GM06990 (cell line): ENCODE measurements at regions not wholly inside any gene's neighbourhood (a gene's known extent, or its start where the extent isn't known, plus 50 kb on each side); places are given as distances from the start of the nearest gene placed in this dataset.

Source experiments
- DNase-seq: peaks from one replicate; pipeline ENCODE4 v3.0.0-alpha.2; 2011; ENCODE audit not compliant: insufficient read length; ENCODE audit errors: extremely low read depth
- H3K27me3 ChIP-seq: replicated peaks from 2 replicates; pipeline ENCODE4 v1.6.0; 2011; ENCODE audit warnings: low read length; ENCODE audit not compliant: control insufficient read depth, insufficient read depth
- H3K36me3 ChIP-seq: 2 replicates; pipeline ENCODE4 v1.5.1; 2011; ENCODE audit warnings: low read length; ENCODE audit not compliant: control insufficient read depth, insufficient read depth
- H3K4me3 ChIP-seq: replicated peaks from 2 replicates; pipeline ENCODE4 v1.5.1; 2011; ENCODE audit warnings: low read depth, mild to moderate bottlenecking, control low read depth, low read length
- TF ChIP-seq, protein P1 (sequence below): IDR thresholded peaks from 2 replicates; pipeline ENCODE4 v1.5.1; 2011; ENCODE audit warnings: low read length, control low read depth, mild to moderate bottlenecking, inconsistent platforms; ENCODE audit not compliant: insufficient read depth, poor library complexity, severe bottlenecking

- H3K4me3 ChIP-seq, result no peak overlapping the region
Observed at GRCh38 chr10:84845628-84846261, 517.4 kb downstream of the CCSER2 start.

DNA sequence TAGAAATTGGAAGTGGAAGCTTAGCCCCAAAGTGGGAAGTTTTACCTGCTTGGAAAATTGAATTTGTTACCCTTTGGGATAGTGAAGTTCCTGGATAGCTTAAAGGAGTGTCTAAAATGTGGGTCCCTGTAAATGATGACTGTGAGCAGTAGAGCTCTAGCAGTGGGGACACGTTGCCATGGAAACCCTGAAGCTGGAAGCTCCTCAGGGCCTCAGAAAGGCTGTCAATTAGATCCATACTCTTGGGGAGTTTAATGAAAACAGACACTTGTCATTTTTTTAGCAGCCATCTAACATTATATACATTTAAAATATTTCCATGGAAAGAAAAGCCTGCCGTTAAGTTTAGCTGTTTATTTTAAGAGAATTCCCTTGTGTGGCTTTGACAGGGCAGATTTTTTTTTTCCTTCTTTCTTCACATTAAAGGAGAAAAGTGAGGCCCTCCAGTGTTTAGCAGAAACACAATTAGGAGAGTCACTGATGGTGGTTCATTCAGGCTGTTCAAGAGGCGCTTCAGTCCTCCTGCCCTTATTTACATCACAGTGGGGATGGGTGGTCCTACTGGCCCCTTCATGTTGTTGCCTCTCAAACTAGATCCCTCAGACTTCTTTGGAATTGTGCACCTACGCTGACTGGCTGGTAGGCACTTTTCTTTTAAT, 518.4 kb downstream of the CCSER2 start:
- no peaks in the 10 kb centered on the region; the same call in 1 of the 2 replicates for H3K27me3 ChIP-seq
- TF ChIP-seq, protein P1, sequence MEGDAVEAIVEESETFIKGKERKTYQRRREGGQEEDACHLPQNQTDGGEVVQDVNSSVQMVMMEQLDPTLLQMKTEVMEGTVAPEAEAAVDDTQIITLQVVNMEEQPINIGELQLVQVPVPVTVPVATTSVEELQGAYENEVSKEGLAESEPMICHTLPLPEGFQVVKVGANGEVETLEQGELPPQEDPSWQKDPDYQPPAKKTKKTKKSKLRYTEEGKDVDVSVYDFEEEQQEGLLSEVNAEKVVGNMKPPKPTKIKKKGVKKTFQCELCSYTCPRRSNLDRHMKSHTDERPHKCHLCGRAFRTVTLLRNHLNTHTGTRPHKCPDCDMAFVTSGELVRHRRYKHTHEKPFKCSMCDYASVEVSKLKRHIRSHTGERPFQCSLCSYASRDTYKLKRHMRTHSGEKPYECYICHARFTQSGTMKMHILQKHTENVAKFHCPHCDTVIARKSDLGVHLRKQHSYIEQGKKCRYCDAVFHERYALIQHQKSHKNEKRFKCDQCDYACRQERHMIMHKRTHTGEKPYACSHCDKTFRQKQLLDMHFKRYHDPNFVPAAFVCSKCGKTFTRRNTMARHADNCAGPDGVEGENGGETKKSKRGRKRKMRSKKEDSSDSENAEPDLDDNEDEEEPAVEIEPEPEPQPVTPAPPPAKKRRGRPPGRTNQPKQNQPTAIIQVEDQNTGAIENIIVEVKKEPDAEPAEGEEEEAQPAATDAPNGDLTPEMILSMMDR, result no peak
- H3K4me3 ChIP-seq, result no peak overlapping the region
- DNase-seq, result no peak
- H3K36me3 ChIP-seq, result no peaks in the 10 kb centered on the region

More at GRCh38 chr10:84845628-84846261, 517.4 kb downstream of the CCSER2 start:
- DNase-seq, result no peak
- no peaks in the 10 kb centered on the region for H3K27me3 ChIP-seq
- TF ChIP-seq, protein P1, result peak; percentile 42
- H3K36me3 ChIP-seq, result no peaks in the 10 kb centered on the region

DNA sequence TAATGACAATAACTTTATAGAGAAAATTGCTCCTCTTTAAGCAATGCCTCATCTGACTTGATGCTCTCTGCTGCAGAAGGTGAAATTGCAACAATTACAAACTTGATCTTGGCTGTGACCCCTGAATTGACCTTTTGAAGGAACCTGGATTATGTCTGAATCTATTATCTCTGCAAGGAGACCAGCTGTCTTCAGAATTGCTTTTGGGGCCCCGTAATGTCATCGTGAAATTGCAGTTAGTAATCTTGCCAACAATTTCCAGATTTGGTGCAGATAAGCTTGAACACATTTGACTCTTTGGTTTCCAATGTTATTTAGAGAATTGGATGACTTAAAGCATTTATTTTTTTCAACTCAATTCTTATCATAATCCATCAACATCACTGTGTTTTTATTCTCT, 520.6 kb downstream of the CCSER2 start:
- DNase-seq, result no peak
- Histone ChIP-seq H3K27me3 (no peaks in the 10 kb centered on the region; the same call in 1 of the 2 replicates), H3K4me3 (no peak overlapping the region), H3K36me3 (no peaks in the 10 kb centered on the region)
- TF ChIP-seq, protein P1, result no peak

DNA sequence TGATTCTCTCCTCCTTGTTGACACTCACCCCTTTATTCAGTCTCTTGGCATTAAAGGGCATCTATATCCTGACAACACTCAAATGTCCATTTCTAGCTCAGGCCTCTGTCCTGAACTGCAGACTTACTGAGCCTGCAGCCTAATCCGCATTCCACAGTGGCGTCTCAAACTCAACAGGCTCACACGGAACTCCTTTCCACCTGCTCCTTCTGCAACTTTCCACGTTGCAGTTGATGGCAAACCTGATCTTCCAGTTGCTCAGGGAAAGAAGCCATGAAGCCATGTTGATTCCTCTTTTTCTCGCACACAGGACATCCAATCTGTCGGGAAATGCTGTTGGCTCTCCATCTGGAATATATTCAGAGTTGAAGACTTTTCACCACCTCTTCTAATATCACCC, 522.4 kb downstream of the CCSER2 start:
- DNase-seq, result no peak
- Histone ChIP-seq H3K4me3 (no peak overlapping the region), H3K27me3 (no peaks in the 10 kb centered on the region; the same call in 1 of the 2 replicates), H3K36me3 (no peaks in the 10 kb centered on the region)
- TF ChIP-seq, protein P1, result no peak

- no peak overlapping the region for H3K4me3 ChIP-seq
- H3K27me3 ChIP-seq, result no peaks in the 10 kb centered on the region; the same call in 1 of the 2 replicates
- no peaks in the 10 kb centered on the region for H3K36me3 ChIP-seq
- DNase-seq, result no peak
- TF ChIP-seq, protein P1, result no peak
Observed at GRCh38 chr10:84854439-84854838, 526.0 kb downstream of the CCSER2 start.
